K562 (cell line): ENCODE measurements at regions not wholly inside any gene's neighbourhood (a gene's known extent, or its start where the extent isn't known, plus 50 kb on each side); places are given as distances from the start of the nearest gene placed in this dataset.

Source experiments
- ATAC-seq: fragments of 200-7000 bp; cut with Tn5 transposase; 3 replicates; pipeline ENCODE4 v1.9.1; 2020; ENCODE audit warnings: moderate library complexity
- BruUV-seq: library from RNA; stranded (reverse); fragments of 400-500 nt; replicated peaks from 2 replicates; lab custom pipeline; 2021; lab: Mats Ljungman, UMichigan
- CTCF ChIA-PET: fragments of 300-600 bp; formaldehyde crosslinking; extraction: SDS; loops from one replicate; lab custom pipeline; 2021; ENCODE audit warnings: low intra/inter-chr PET ratio; lab: Yijun Ruan, JAX
- POLR2A ChIA-PET: fragments of 300-600, 350-650 bp; sonication (Branson Sonifier 250); formaldehyde crosslinking; extraction: SDS; loops from one replicate; lab custom pipeline; 2021; ENCODE audit warnings: antibody characterized with exemption, inconsistent platforms; lab: Yijun Ruan, JAX
- DNase-seq, 4 experiments: peaks; one replicate each; pipeline versions ENCODE4 v3.0.0 to v3.0.0-alpha.2; 2011 to 2018; ENCODE audit warnings: low spot score in 3 of 4, mixed read lengths in 3 of 4; ENCODE audit errors: extremely low read depth in 1 of 4
- FAIRE-seq: peaks from 2 replicates; lab custom pipeline; 2011; peaks lifted over from hg19 to GRCh38; lab: Jason Lieb, UNC
- H2AFZ ChIP-seq: 2 replicates; pipeline ENCODE4 v1.6.0; 2011; ENCODE audit warnings: low read depth, low read length, control low read depth, inconsistent platforms
- H3K27ac ChIP-seq: fragments of 200-600 bp; 3 replicates; pipeline ENCODE4 v1.8.0; 2011; ENCODE audit warnings: low read depth, mild to moderate bottlenecking, control low read depth, inconsistent platforms, low read length, moderate library complexity, mixed read lengths; ENCODE audit errors: extremely low read depth
- H3K27me3 ChIP-seq, 2 experiments: fragments of 300-600 bp in 1 of 2; 2 replicates in 1 of 2; 3 replicates in 1 of 2; pipeline versions ENCODE4 v1.6.0 to v1.8.0; 2011; ENCODE audit warnings: inconsistent platforms in 2 of 2, low read length in 2 of 2, mild to moderate bottlenecking in 1 of 2, mixed read lengths in 1 of 2, moderate library complexity in 1 of 2; ENCODE audit not compliant: control insufficient read depth in 2 of 2, insufficient read depth in 2 of 2
- H3K36me3 ChIP-seq: fragments of 300-600 bp; 3 replicates; pipeline ENCODE4 v1.8.0; 2011; ENCODE audit warnings: mild to moderate bottlenecking, low read length, inconsistent platforms; ENCODE audit not compliant: control insufficient read depth, insufficient read depth
- H3K4me1 ChIP-seq, 2 experiments: fragments of 200-600 bp in 1 of 2; replicated peaks in 1 of 2; 2 replicates in 1 of 2; 3 replicates in 1 of 2; pipeline versions ENCODE4 v1.5.1 to v1.8.0; 2011; ENCODE audit warnings: inconsistent platforms in 2 of 2, low read length in 2 of 2, mild to moderate bottlenecking in 1 of 2, mixed read lengths in 1 of 2, moderate library complexity in 1 of 2; ENCODE audit not compliant: control insufficient read depth in 2 of 2, insufficient read depth in 2 of 2
- H3K4me2 ChIP-seq: 2 replicates; pipeline ENCODE4 v1.6.1; 2011; ENCODE audit warnings: low read length, control low read depth, inconsistent platforms, mixed read lengths; ENCODE audit not compliant: insufficient read depth
- H3K4me3 ChIP-seq: fragments of 200-600 bp; sonication (generic), shearing (Covaris generic); 2 replicates; pipeline ENCODE4 v1.5.1; 2016; ENCODE audit warnings: control low read depth, inconsistent platforms
- H3K79me2 ChIP-seq: fragments of 200-600 bp; 3 replicates; pipeline ENCODE4 v1.8.0; 2011; ENCODE audit warnings: low read length, inconsistent platforms; ENCODE audit not compliant: control insufficient read depth, insufficient read depth
- H3K9ac ChIP-seq, 2 experiments: 2 replicates each; pipeline versions ENCODE4 v1.6.0 to v1.6.1; 2011; ENCODE audit warnings: low read depth in 2 of 2, low read length in 2 of 2, control low read depth in 1 of 2, inconsistent platforms in 1 of 2, mild to moderate bottlenecking in 1 of 2, mixed read lengths in 1 of 2; ENCODE audit not compliant: insufficient read depth in 1 of 2
- H3K9me1 ChIP-seq: one replicate; pipeline ENCODE4 v1.6.0; 2011; ENCODE audit warnings: inconsistent platforms, mild to moderate bottlenecking, low read length, moderate library complexity; ENCODE audit not compliant: control insufficient read depth, insufficient read depth
- H3K9me3 ChIP-seq: replicated peaks from 2 replicates; pipeline ENCODE4 v1.5.1; 2011; ENCODE audit warnings: low read depth, low read length, inconsistent platforms; ENCODE audit not compliant: control insufficient read depth, insufficient read depth
- H4K20me1 ChIP-seq: replicated peaks from 2 replicates; pipeline ENCODE4 v1.6.1; 2011; ENCODE audit warnings: low read length, inconsistent platforms, mixed read lengths; ENCODE audit not compliant: control insufficient read depth, insufficient read depth
- BRCA1 ChIP-seq, 2 experiments: fragments of 450-650 bp in 1 of 2; sonication (generic) in 1 of 2; formaldehyde crosslinking in 1 of 2; IDR thresholded peaks; 2 replicates each; pipeline versions ENCODE4 v1.5.0 to v1.6.1; 2017 to 2020; ENCODE audit warnings: mild to moderate bottlenecking in 1 of 2, missing genetic modification reagents in 1 of 2
- PBX2 ChIP-seq, 2 experiments: IDR thresholded peaks in 1 of 2; conservative IDR thresholded peaks in 1 of 2; 2 replicates each; pipeline ENCODE4 v1.6.1; 2016; ENCODE audit warnings: low read depth in 2 of 2, mild to moderate bottlenecking in 1 of 2, missing compliant biosample characterization in 1 of 2, missing genetic modification characterization in 1 of 2, moderate library complexity in 1 of 2
- ZNF778 ChIP-seq: fragments of 450-650 bp; formaldehyde crosslinking; IDR thresholded peaks from 2 replicates; pipeline ENCODE4 v1.4.0; 2020; ENCODE audit warnings: mild to moderate bottlenecking, moderate library complexity
- WGBS: fragments of 100-300 bp; shearing (Covaris generic); methylation state at CpG from one replicate; pipeline ENCODE4 v1.1.6; 2016; ENCODE audit warnings: low coverage, mixed read lengths; ENCODE audit not compliant: insufficient coverage; ENCODE audit errors: missing lambda C conversion rate; 5-methylcytosine and 5-hydroxymethylcytosine counted together
- in situ Hi-C: fragments of 300-500 bp; cut with MboI; formaldehyde crosslinking; loops from 4 replicates; pipeline ENCODE4 v1.15.0; 2018; ENCODE audit warnings: inconsistent platforms, mixed read lengths
- intact Hi-C: fragments of 100-400 bp; cut with micrococcal nuclease; formaldehyde crosslinking; loops from 2 replicates; pipeline ENCODE4 v1.14.2; 2022
- TF ChIP-seq, protein P1 (sequence below): fragments of 450-650 bp; IDR thresholded peaks from 2 replicates; pipeline ENCODE4 v1.6.1; 2016; ENCODE audit warnings: low read depth

- Histone ChIP-seq H3K9me3 (no peaks in the 10 kb centered on the region), H3K79me2 (no peaks in the 10 kb centered on the region), H3K36me3 (no peaks in the 10 kb centered on the region), H3K4me2 (no peak overlapping the region), H3K27ac (no peak overlapping the region), H3K9ac (no peak overlapping the region), H3K9me1 (no peaks in the 10 kb centered on the region), H2AFZ (no peak overlapping the region), H3K4me3 (no peak overlapping the region), H3K4me1 (no peaks in the 10 kb centered on the region), H3K27me3 (no peaks in the 10 kb centered on the region), H4K20me1 (no peaks in the 10 kb centered on the region)
- in situ Hi-C loops: no loop called here
- DNase-seq (no peak), ATAC-seq (no peak), FAIRE-seq (no peak)
- no peak for TF ChIP-seq ZNF778 (CRISPR knock-in tag)
- 0% methylated on average over 3 of the region's 3 CpGs for WGBS
- intact Hi-C loops: no loop called here
- BruUV-seq: no TSS peak
- POLR2A ChIA-PET: no interaction called here
- CTCF ChIA-PET: no interaction called here
Observed at GRCh38 chr13:109629737-109630136, 156.6 kb downstream of the IRS2 start.

DNA sequence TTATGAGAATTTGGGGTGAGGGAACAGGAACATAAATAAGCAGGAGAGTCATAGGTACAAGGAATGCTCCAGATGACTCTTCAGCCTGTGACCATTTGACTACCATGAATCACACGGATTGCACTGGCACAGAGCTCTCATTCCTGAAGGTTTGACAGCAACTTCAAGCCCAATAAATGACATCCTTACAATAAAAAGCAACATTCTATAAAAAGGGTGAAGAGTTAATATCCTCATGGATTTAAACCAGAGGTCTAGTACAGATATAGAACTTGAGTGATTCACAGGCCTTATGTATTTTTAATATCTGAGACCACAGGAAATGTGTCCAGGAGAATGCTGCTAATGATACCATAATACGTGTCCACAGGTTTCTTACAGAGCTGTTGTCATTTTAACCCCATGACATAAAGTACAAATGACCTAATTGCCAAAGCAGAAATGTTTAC lies 158.1 kb downstream of the IRS2 start:
- Histone ChIP-seq H3K9me3 (no peaks in the 10 kb centered on the region), H3K36me3 (no peaks in the 10 kb centered on the region), H3K79me2 (no peaks in the 10 kb centered on the region), H3K27ac (no peak overlapping the region), H3K4me3 (no peak overlapping the region), H3K4me2 (no peak overlapping the region), H3K9ac (no peak overlapping the region), H3K9me1 (no peaks in the 10 kb centered on the region), H3K27me3 (no peaks in the 10 kb centered on the region), H2AFZ (no peak overlapping the region), H3K4me1 (no peaks in the 10 kb centered on the region), H4K20me1 (no peaks in the 10 kb centered on the region)
- 0% methylated on average over 2 of the region's 2 CpGs for WGBS
- ChIA-PET POLR2A (no interaction called here), CTCF (no interaction called here)
- in situ Hi-C loops: no loop called here
- intact Hi-C loops: no loop called here
- no peak for FAIRE-seq
- no peak for ATAC-seq
- BruUV-seq: no TSS peak
- DNase-seq: no peak
- TF ChIP-seq, protein P1, sequence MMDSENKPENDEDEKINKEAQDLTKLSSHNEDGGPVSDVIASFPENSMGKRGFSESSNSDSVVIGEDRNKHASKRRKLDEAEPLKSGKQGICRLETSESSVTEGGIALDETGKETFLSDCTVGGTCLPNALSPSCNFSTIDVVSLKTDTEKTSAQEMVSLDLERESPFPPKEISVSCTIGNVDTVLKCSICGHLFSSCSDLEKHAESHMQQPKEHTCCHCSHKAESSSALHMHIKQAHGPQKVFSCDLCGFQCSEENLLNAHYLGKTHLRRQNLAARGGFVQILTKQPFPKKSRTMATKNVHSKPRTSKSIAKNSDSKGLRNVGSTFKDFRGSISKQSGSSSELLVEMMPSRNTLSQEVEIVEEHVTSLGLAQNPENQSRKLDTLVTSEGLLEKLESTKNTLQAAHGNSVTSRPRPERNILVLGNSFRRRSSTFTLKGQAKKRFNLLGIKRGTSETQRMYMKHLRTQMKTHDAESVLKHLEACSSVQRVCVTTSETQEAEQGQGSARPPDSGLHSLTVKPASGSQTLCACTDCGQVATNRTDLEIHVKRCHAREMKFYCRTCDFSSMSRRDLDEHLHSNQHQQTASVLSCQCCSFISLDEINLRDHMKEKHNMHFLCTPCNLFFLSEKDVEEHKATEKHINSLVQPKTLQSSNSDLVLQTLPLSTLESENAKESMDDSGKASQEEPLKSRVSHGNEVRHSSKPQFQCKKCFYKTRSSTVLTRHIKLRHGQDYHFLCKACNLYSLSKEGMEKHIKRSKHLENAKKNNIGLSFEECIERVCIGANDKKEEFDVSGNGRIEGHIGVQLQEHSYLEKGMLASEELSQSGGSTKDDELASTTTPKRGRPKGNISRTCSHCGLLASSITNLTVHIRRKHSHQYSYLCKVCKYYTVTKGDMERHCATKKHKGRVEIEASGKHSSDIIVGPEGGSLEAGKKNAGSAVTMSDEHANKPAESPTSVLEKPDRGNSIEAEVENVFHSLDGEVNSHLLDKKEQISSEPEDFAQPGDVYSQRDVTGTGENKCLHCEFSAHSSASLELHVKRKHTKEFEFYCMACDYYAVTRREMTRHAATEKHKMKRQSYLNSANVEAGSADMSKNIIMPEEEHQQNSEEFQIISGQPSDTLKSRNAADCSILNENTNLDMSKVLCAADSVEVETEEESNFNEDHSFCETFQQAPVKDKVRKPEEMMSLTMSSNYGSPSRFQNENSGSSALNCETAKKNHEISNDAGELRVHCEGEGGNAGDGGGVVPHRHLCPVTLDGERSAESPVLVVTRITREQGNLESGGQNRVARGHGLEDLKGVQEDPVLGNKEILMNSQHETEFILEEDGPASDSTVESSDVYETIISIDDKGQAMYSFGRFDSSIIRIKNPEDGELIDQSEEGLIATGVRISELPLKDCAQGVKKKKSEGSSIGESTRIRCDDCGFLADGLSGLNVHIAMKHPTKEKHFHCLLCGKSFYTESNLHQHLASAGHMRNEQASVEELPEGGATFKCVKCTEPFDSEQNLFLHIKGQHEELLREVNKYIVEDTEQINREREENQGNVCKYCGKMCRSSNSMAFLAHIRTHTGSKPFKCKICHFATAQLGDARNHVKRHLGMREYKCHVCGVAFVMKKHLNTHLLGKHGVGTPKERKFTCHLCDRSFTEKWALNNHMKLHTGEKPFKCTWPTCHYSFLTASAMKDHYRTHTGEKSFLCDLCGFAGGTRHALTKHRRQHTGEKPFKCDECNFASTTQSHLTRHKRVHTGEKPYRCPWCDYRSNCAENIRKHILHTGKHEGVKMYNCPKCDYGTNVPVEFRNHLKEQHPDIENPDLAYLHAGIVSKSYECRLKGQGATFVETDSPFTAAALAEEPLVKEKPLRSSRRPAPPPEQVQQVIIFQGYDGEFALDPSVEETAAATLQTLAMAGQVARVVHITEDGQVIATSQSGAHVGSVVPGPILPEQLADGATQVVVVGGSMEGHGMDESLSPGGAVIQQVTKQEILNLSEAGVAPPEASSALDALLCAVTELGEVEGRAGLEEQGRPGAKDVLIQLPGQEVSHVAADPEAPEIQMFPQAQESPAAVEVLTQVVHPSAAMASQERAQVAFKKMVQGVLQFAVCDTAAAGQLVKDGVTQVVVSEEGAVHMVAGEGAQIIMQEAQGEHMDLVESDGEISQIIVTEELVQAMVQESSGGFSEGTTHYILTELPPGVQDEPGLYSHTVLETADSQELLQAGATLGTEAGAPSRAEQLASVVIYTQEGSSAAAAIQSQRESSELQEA: no peak
- TF ChIP-seq BRCA1 (IDR thresholded peaks at IDR 0.05): no peak
- no peak for TF ChIP-seq BRCA1 (CRISPR knock-in tag; IDR thresholded peaks at IDR 0.05)
- no peak for TF ChIP-seq PBX2 (CRISPR knock-in tag; IDR thresholded peaks at IDR 0.05; ENCODE audit: low read depth)
- TF ChIP-seq PBX2 (tag; conservative IDR thresholded peaks at IDR 0.05; ENCODE audit: low read depth): no peak
